ENCODE measurements at regions not wholly inside any gene's neighbourhood (a gene's known extent, or its start where the extent isn't known, plus 50 kb on each side); places are given as distances from the start of the nearest gene placed in this dataset.
"Not testable (repeated sequence)": the region's sequence is repeated elsewhere in the genome, so short reads cannot be mapped to it uniquely, and the experiment has no call there.

GRCh38 chr6:12479451-12479850, 189.3 kb downstream of the EDN1 start:
- no peak for DNase-seq (ENCODE audit: low spot score)

GRCh38 chr6:12479881-12480280, 189.7 kb downstream of the EDN1 start:
- no peak for DNase-seq (ENCODE audit: low spot score)

GRCh38 chr6:12480379-12480778, 190.2 kb downstream of the EDN1 start:
- no peak for DNase-seq (ENCODE audit: low spot score)

- no peak for DNase-seq (ENCODE audit: low spot score)
These were observed 191.1 kb downstream of the EDN1 start for GRCh38 chr6:12481292-12481691.

- DNase-seq (ENCODE audit: low spot score): no peak
These were observed 191.7 kb downstream of the EDN1 start for GRCh38 chr6:12481850-12482249.

GRCh38 chr6:12482386-12483375, 192.5 kb downstream of the EDN1 start:
- no peak for DNase-seq (ENCODE audit: low spot score)

GRCh38 chr6:12483712-12484111, 193.6 kb downstream of the EDN1 start:
- peak; percentile 56 for DNase-seq (ENCODE audit: low spot score)

GRCh38 chr6:12484519-12484918, 194.4 kb downstream of the EDN1 start:
- no peak for DNase-seq (ENCODE audit: low spot score)

- DNase-seq (ENCODE audit: low spot score): no peak
These were observed 195.1 kb downstream of the EDN1 start for GRCh38 chr6:12485226-12485764.

- no peak for DNase-seq (ENCODE audit: low spot score)
These were observed 195.7 kb downstream of the EDN1 start for GRCh38 chr6:12485837-12486236.

- DNase-seq (ENCODE audit: low spot score): no peak
These were observed 200.3 kb downstream of the EDN1 start for GRCh38 chr6:12490351-12490903.

- DNase-seq (ENCODE audit: low spot score): peak; percentile 79
These were observed 200.9 kb downstream of the EDN1 start for GRCh38 chr6:12490904-12491571.

GRCh38 chr6:12492929-12493328, 202.8 kb downstream of the EDN1 start:
- DNase-seq (ENCODE audit: low spot score): not testable (repeated sequence)

GRCh38 chr6:12493446-12493845, 203.3 kb downstream of the EDN1 start:
- no peak for DNase-seq (ENCODE audit: low spot score)

- no peak for DNase-seq (ENCODE audit: low spot score)
These were observed 204.0 kb downstream of the EDN1 start for GRCh38 chr6:12494161-12494560.

GRCh38 chr6:12501990-12502389, 211.8 kb downstream of the EDN1 start:
- DNase-seq (ENCODE audit: low spot score): no peak

- DNase-seq (ENCODE audit: low spot score): no peak
These were observed 212.1 kb upstream of the PHACTR1 start for GRCh38 chr6:12504325-12504966.

GRCh38 chr6:12505486-12505885, 211.1 kb upstream of the PHACTR1 start:
- DNase-seq (ENCODE audit: low spot score): no peak

- DNase-seq (ENCODE audit: low spot score): no peak
These were observed 210.4 kb upstream of the PHACTR1 start for GRCh38 chr6:12506159-12506558.

GRCh38 chr6:12507636-12508035, 208.9 kb upstream of the PHACTR1 start:
- no peak for DNase-seq (ENCODE audit: low spot score)

GRCh38 chr6:12508553-12508952, 208.0 kb upstream of the PHACTR1 start:
- DNase-seq (ENCODE audit: low spot score): no peak

GRCh38 chr6:12509060-12509459, 207.5 kb upstream of the PHACTR1 start:
- no peak for DNase-seq (ENCODE audit: low spot score)
